ENCODE measurements at regions not wholly inside any gene's neighbourhood (a gene's known extent, or its start where the extent isn't known, plus 50 kb on each side); places are given as distances from the start of the nearest gene placed in this dataset.
"Not testable (repeated sequence)": the region's sequence is repeated elsewhere in the genome, so short reads cannot be mapped to it uniquely, and the experiment has no call there.

DNA sequence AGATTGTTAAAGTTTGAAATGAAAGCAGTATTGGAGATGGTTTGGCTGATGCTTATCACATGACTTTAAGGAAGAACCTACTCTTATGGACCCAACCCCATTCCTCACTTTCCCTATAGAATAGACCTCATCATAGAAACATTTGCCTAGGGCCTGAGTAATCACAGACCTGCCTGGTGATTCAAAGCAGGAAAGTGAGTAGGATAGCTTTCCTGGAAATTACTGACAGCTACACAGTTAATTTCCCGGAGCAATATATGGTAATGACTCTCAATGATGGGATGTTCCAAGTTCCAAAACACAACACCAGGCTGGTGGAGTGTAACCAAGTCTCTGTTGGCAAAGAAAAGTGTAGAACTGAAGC, 233.8 kb downstream of the SIM1 start:
- Histone ChIP-seq H3K9me3 (ENCODE audit: low read length) (no peaks in the 10 kb centered on the region), H3K4me1 (ENCODE audit: insufficient read depth, low read length) (peaks cover 6% of the 10 kb centered on the region), H3K27me3 (ENCODE audit: insufficient read depth, low read length) (peaks cover 8% of the 10 kb centered on the region), H3K4me3 (ENCODE audit: low read length) (no peak overlapping the region), H3K36me3 (ENCODE audit: insufficient read depth, low read length) (no peaks in the 10 kb centered on the region), H2AFZ (ENCODE audit: low read depth, low read length) (no peak overlapping the region)

DNA sequence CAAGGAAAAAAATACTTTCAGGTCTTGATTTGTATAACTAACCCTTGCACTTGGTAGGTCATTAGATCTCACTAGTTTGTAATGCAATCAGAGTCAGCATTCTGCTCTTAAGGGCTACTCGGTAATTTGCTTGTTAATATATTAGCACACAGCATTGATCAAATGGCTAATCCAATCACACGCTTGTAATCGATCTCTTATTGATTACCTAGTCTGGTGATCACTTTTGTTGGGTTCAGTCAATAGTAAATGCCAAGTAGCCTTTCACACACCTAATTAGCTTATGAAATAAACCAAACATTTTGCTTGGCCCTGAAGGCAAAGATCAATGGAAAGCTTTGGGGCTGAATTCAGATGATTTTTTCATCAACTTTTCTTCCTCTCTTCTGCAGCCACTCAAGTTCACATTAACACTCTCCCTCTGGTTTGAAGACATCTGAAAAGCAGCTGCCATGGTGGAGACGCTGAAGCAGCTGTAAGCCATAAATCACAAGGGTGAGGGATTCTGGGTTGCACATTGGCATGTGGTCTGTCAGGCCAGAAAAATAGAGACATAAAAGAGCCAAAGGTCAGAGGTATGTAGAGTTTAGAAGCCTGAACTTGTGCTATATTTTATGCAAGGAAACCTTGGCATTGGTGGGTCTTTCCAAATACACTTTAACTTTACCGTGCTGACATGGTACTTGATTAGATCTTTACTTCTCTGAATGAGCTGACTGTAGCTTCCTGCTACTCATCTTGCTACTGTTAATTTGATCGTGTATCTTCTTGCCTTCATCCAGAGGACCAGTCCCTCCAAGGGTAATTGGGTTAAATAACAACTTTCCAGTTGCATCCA, 234.4 kb downstream of the SIM1 start:
- no peaks in the 10 kb centered on the region for H3K9me3 ChIP-seq (ENCODE audit: low read length)
- H2AFZ ChIP-seq (ENCODE audit: low read depth, low read length), result no peak overlapping the region
- H3K36me3 ChIP-seq (ENCODE audit: insufficient read depth, low read length), result no peaks in the 10 kb centered on the region
- peaks cover 8% of the 10 kb centered on the region for H3K27me3 ChIP-seq (ENCODE audit: insufficient read depth, low read length)
- peaks cover 6% of the 10 kb centered on the region for H3K4me1 ChIP-seq (ENCODE audit: insufficient read depth, low read length)
- H3K4me3 ChIP-seq (ENCODE audit: low read length), result no peak overlapping the region

DNA sequence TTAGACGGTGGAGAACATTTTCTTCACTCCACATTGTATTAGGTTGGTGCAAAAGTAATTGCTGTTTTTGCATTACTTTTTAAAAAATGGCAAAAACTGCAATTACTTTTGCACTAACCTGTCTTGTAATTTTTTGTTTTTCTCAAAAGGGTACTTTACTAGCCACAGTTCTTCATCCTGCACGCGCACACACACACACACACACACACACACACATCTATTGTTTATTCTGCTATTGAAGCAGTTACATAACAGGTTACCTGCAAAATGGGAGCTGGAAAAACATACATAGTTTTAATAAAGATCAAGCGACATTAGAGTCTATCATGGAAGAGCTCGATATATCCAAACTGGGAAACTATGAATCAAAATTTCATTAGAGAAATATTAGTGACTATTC, 235.2 kb downstream of the SIM1 start:
- Histone ChIP-seq H3K36me3 (ENCODE audit: insufficient read depth, low read length) (no peaks in the 10 kb centered on the region), H3K4me3 (ENCODE audit: low read length) (peak overlapping the region; percentile 54), H3K9me3 (ENCODE audit: low read length) (no peaks in the 10 kb centered on the region), H3K27me3 (ENCODE audit: insufficient read depth, low read length) (peaks cover 8% of the 10 kb centered on the region), H3K4me1 (ENCODE audit: insufficient read depth, low read length) (peaks cover 6% of the 10 kb centered on the region), H2AFZ (ENCODE audit: low read depth, low read length) (peak overlapping the region; percentile 93)

DNA sequence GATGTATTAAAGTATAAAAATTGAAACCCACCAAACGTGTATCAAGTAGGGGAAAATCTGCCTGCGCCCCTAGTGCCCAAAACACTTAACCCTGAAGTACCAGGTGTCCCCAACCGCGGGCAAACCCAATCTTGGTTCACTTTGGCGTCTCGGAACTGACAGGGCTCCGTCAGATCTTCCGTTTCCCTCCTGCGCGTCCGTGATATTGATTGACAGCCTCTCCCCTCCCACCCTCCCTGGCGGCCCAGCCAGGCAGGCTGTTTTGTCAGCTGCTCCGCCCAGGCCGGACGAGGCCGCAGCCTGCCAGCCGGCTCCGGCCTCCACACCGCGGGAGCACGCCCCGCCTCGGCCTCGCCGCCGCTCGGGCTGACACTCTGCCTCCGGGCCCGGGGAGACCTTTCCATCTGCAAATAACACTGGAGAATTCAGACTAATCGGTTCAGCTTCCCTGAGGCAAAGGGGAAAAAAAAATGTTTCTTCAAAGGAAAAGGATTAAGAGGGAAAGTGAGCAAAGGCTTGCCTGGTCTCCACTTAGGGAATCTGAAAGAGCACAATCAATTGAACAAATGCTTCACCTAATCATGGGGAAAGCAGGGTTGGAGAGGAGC, 234.9 kb upstream of the MCHR2 start:
- H3K4me1 ChIP-seq (ENCODE audit: insufficient read depth, low read length), result peaks cover 6% of the 10 kb centered on the region
- peak overlapping the region; percentile 54 for H3K4me3 ChIP-seq (ENCODE audit: low read length)
- H2AFZ ChIP-seq (ENCODE audit: low read depth, low read length), result peak overlapping the region; percentile 93
- H3K36me3 ChIP-seq (ENCODE audit: insufficient read depth, low read length), result no peaks in the 10 kb centered on the region
- H3K27me3 ChIP-seq (ENCODE audit: insufficient read depth, low read length), result peaks cover 8% of the 10 kb centered on the region
- no peaks in the 10 kb centered on the region for H3K9me3 ChIP-seq (ENCODE audit: low read length)

DNA sequence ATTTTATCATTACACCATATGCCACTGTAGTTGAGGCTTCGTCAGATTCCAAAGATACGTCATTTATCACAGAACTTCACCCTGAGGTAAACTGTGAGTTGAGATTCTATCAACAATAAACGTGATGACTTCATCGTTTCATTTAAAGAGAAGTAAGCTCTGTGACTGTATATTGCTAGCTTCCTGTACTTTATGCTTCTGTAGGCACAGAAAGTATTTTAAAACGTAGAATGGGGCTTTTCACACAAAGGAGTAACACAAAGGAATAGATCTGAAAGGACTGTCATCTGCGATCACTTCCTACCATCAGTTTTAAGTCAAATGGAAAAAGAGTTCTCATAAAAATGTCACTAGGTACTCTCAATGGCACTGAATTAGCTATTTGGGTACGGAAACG, 234.4 kb upstream of the MCHR2 start:
- Histone ChIP-seq H2AFZ (ENCODE audit: low read depth, low read length) (peak overlapping the region; percentile 57), H3K9me3 (ENCODE audit: low read length) (no peaks in the 10 kb centered on the region), H3K4me3 (ENCODE audit: low read length) (peak overlapping the region; percentile 42), H3K27me3 (ENCODE audit: insufficient read depth, low read length) (peaks cover 8% of the 10 kb centered on the region), H3K4me1 (ENCODE audit: insufficient read depth, low read length) (peaks cover 6% of the 10 kb centered on the region), H3K36me3 (ENCODE audit: insufficient read depth, low read length) (no peaks in the 10 kb centered on the region)

DNA sequence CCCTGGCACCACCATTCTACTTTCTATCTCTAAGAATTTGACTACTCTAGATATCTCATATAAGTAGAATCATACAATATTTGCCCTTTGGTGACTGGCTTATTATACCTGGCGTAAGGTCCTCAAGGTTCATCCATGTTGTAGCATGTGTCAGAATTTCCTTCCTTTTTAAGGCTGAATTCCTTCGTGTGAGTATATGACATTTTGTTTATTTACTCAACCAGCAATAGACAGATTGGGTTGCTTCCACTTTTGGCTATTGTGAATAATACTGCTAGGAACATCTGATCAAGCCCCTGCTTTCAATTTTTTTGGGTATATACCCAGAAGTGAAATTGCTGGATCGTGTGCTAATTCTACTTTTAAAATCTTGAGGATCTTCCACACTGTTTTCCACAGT, 232.8 kb upstream of the MCHR2 start:
- H3K4me3 ChIP-seq (ENCODE audit: low read length), result no peak overlapping the region
- H2AFZ ChIP-seq (ENCODE audit: low read depth, low read length), result no peak overlapping the region
- peaks cover 6% of the 10 kb centered on the region for H3K4me1 ChIP-seq (ENCODE audit: insufficient read depth, low read length)
- peaks cover 8% of the 10 kb centered on the region for H3K27me3 ChIP-seq (ENCODE audit: insufficient read depth, low read length)
- no peaks in the 10 kb centered on the region for H3K9me3 ChIP-seq (ENCODE audit: low read length)
- no peaks in the 10 kb centered on the region for H3K36me3 ChIP-seq (ENCODE audit: insufficient read depth, low read length)

DNA sequence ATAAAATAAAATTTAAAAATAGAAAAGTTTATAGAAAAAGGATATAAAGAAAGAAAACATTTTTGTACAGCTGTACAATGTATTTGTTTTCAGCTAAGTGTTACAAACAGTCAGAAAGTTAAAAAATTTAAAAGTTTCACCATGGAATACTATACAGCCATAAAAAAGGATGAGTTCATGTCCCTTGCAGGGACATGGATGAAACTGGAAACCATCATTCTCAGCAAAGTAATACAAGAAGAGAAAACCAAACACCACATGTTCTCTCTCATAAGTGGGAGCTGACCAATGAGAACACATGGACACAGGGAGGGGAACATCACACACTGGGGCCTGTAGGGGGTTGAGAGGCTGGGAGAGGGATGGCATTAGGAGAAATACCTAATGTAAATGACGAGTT, 229.9 kb upstream of the MCHR2 start:
- not testable (repeated sequence) for H2AFZ ChIP-seq (ENCODE audit: low read depth, low read length); H3K4me1 ChIP-seq (ENCODE audit: insufficient read depth, low read length); H3K4me3 ChIP-seq (ENCODE audit: low read length); H3K9me3 ChIP-seq (ENCODE audit: low read length); H3K36me3 ChIP-seq (ENCODE audit: insufficient read depth, low read length)
- peaks cover 14% of the 10 kb centered on the region for H3K27me3 ChIP-seq (ENCODE audit: insufficient read depth, low read length)

DNA sequence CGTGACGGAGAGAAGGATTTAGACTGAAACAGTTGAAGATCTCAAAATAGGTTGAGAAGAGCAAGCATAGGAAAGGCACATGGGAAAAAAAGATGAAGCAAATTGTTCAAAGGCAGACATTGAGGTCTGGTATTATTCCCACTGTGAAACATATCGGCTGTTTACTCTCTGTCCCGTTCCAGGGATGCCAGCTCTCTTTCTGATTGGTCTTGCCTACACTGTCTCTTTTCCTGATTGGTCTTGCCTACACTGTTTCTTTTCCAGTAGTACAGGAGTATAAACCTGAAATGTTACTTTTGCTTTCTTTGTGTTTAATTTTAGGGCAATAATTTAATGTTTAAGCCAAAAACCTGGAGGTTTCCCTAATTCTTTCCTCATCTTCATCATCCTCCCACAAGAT, 226.5 kb upstream of the MCHR2 start:
- H2AFZ ChIP-seq (ENCODE audit: low read depth, low read length), result no peak overlapping the region
- no peaks in the 10 kb centered on the region for H3K4me1 ChIP-seq (ENCODE audit: insufficient read depth, low read length)
- H3K9me3 ChIP-seq (ENCODE audit: low read length), result no peaks in the 10 kb centered on the region
- H3K4me3 ChIP-seq (ENCODE audit: low read length), result no peak overlapping the region
- H3K27me3 ChIP-seq (ENCODE audit: insufficient read depth, low read length), result peaks cover 6% of the 10 kb centered on the region
- H3K36me3 ChIP-seq (ENCODE audit: insufficient read depth, low read length), result no peaks in the 10 kb centered on the region

DNA sequence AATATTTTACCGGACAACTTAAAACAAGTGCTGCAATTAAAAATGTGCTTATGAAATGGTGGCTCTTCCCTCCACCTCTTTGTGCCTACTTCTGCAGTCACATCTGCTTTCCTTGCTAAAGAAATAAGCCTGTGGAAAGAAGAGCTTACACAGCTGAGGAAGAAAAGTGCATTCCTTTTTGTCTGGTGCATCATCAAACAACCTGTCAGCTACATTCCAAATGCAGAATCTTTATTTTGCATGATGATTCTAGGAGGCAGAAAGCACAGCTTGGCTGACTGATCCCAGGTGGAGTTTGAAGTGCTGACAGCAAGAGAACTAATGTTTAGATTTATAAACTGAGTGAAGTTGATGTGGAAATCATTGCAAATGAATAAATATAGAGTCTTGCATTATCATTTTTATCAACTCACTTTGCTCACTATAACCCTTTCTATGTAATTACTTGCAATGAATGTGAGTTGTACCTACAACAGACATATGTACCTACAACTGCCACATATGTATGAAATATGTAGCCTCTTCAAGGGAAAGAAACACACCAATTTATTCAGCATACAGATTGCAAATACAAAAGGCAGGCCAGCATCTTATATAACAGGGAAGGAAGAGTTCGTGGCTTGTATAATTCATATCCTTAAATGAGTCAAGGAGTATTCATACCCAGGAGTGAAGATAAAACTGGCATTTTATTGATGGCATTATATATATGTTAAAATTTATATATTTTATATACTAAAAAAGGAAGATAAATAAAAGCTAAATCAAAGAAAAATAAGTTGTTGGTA, 223.4 kb upstream of the MCHR2 start:
- Histone ChIP-seq H3K4me3 (ENCODE audit: low read length) (no peak overlapping the region), H2AFZ (ENCODE audit: low read depth, low read length) (no peak overlapping the region), H3K36me3 (ENCODE audit: insufficient read depth, low read length) (no peaks in the 10 kb centered on the region), H3K4me1 (ENCODE audit: insufficient read depth, low read length) (no peaks in the 10 kb centered on the region), H3K9me3 (ENCODE audit: low read length) (no peaks in the 10 kb centered on the region), H3K27me3 (ENCODE audit: insufficient read depth, low read length) (peaks cover 18% of the 10 kb centered on the region)

DNA sequence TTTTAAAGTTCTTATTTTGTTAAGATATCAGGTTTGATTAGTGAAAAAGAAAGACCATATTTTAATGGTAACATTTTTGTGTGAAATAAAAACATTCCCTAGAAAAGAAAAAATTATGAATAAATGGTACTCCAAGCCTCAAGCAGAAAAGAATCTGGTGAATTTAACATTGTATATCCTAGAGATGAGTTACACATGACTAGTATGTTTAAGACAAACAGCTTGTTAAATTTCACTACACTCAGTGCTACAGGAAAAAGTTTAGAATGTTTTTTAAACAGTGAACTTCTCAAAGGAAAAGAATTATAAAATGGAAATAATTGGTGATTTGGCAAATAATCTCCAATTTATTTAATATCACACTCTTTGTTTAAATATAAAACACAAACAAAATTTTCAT, 222.7 kb upstream of the MCHR2 start:
- H2AFZ ChIP-seq (ENCODE audit: low read depth, low read length), result no peak overlapping the region
- peaks cover 22% of the 10 kb centered on the region for H3K27me3 ChIP-seq (ENCODE audit: insufficient read depth, low read length)
- H3K4me3 ChIP-seq (ENCODE audit: low read length), result no peak overlapping the region
- H3K4me1 ChIP-seq (ENCODE audit: insufficient read depth, low read length), result no peaks in the 10 kb centered on the region
- no peaks in the 10 kb centered on the region for H3K36me3 ChIP-seq (ENCODE audit: insufficient read depth, low read length)
- H3K9me3 ChIP-seq (ENCODE audit: low read length), result no peaks in the 10 kb centered on the region

DNA sequence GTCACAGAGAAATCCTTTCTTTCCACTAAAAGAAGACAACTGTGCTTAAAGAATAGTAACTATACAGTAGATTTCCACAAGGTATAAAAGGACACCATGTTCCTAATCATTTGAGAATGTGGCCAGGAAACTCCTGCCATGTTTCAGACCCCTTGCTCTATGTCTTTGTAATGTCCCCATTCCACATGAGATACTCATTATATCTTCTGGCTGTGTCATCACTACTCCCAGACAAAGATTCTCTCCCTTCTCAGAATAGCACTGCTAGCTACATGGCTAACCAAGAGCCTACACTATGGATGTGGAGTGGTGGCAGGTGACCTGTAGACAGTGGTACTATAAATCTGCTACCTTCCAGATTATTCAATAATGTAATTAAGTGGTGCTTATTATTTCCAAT, 218.1 kb upstream of the MCHR2 start:
- peaks cover 21% of the 10 kb centered on the region for H3K27me3 ChIP-seq (ENCODE audit: insufficient read depth, low read length)
- no peaks in the 10 kb centered on the region for H3K9me3 ChIP-seq (ENCODE audit: low read length)
- no peak overlapping the region for H3K4me3 ChIP-seq (ENCODE audit: low read length)
- H3K4me1 ChIP-seq (ENCODE audit: insufficient read depth, low read length), result peaks cover 9% of the 10 kb centered on the region
- no peak overlapping the region for H2AFZ ChIP-seq (ENCODE audit: low read depth, low read length)
- no peaks in the 10 kb centered on the region for H3K36me3 ChIP-seq (ENCODE audit: insufficient read depth, low read length)

DNA sequence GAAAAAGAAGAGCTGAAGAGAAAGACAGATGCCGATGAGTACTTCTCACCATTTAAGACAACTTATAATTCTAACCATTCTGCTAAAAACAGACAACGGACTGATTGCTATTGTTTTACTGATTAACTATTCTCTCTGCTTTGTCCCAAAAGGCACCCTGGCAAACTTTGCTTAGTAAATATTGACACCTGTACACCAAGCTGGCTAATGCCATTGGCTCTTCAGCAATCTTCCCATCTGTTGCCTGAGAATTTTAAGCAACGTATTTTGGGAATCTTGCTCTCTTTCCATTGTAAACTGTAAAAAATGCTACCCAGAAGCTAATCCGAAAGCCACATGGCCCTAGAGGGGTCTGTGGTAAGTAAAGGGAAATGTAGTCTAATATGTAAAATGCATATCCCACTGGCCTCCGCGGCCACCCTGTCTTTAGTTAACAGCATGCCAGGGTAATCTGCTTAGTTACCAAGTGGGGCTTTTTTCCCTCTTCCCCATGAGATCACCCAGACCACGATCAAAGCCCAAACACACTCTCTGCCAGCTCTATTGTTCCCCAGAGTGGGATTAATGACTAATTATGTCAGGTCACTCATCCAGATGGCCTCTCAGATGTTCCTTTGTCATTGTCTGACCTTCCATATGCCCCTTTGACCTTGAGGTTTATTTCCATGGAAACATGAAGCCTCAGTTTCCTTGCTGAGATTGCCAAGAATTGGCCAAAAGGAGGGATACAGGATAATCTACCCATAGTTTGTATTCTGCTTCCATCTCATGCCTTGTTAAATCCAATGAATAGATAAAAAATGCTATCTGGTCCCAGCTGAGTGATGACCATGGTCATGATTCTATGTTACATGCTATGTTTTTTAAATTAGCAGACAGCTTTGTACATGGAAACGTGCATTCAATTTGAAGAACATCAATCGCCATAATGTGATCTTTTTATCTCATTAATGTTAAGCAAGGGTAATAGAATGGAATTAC, 216.4 kb upstream of the MCHR2 start:
- H2AFZ ChIP-seq (ENCODE audit: low read depth, low read length), result no peak overlapping the region
- H3K4me3 ChIP-seq (ENCODE audit: low read length), result no peak overlapping the region
- no peaks in the 10 kb centered on the region for H3K36me3 ChIP-seq (ENCODE audit: insufficient read depth, low read length)
- peaks cover 25% of the 10 kb centered on the region for H3K27me3 ChIP-seq (ENCODE audit: insufficient read depth, low read length)
- H3K9me3 ChIP-seq (ENCODE audit: low read length), result no peaks in the 10 kb centered on the region
- peaks cover 9% of the 10 kb centered on the region for H3K4me1 ChIP-seq (ENCODE audit: insufficient read depth, low read length)
